Liver (tissue), 3 donors: ENCODE measurements at regions not wholly inside any gene's neighbourhood (a gene's known extent, or its start where the extent isn't known, plus 50 kb on each side); places are given as distances from the start of the nearest gene placed in this dataset.

Source experiments
- GABPA ChIP-seq, 2 donors: IDR thresholded peaks in 1 of 2; conservative IDR thresholded peaks in 1 of 2; 2 replicates each; pipeline ENCODE4 v1.6.1; 2016; ENCODE audit warnings: antibody characterized with exemption in 2 of 2, mild to moderate bottlenecking in 1 of 2, moderate library complexity in 1 of 2
- TAF1 ChIP-seq: conservative IDR thresholded peaks from 2 replicates; pipeline ENCODE4 v1.6.1; 2016; ENCODE audit warnings: antibody characterized with exemption, mild to moderate bottlenecking
- YY1 ChIP-seq: IDR thresholded peaks from 2 replicates; pipeline ENCODE4 v1.6.1; 2016; ENCODE audit warnings: antibody characterized with exemption, mild to moderate bottlenecking
- TF ChIP-seq, protein P1 (sequence below): IDR thresholded peaks from 2 replicates; pipeline ENCODE4 v1.6.1; 2016; ENCODE audit warnings: antibody characterized with exemption, mild to moderate bottlenecking
- TF ChIP-seq, protein P2 (sequence below): fragments of 150-350 bp; IDR thresholded peaks from 2 replicates; pipeline ENCODE4 v1.5.1; 2017; ENCODE audit warnings: improper control_type of control experiment, low read depth, low read length; ENCODE audit not compliant: missing input control
- TF ChIP-seq, protein P3 (sequence below): IDR thresholded peaks from 2 replicates; pipeline ENCODE4 v1.6.1; 2016; ENCODE audit warnings: antibody characterized with exemption
- TF ChIP-seq, protein P4 (sequence below): IDR thresholded peaks from 2 replicates; pipeline ENCODE4 v1.6.1; 2016; ENCODE audit warnings: antibody characterized with exemption
- donor health status: healthy.
- donor health status: healthy.

GRCh38 chr7:26093023-26093422 is 59.0 kb upstream of the NFE2L3 start:
- TF ChIP-seq, protein P1, sequence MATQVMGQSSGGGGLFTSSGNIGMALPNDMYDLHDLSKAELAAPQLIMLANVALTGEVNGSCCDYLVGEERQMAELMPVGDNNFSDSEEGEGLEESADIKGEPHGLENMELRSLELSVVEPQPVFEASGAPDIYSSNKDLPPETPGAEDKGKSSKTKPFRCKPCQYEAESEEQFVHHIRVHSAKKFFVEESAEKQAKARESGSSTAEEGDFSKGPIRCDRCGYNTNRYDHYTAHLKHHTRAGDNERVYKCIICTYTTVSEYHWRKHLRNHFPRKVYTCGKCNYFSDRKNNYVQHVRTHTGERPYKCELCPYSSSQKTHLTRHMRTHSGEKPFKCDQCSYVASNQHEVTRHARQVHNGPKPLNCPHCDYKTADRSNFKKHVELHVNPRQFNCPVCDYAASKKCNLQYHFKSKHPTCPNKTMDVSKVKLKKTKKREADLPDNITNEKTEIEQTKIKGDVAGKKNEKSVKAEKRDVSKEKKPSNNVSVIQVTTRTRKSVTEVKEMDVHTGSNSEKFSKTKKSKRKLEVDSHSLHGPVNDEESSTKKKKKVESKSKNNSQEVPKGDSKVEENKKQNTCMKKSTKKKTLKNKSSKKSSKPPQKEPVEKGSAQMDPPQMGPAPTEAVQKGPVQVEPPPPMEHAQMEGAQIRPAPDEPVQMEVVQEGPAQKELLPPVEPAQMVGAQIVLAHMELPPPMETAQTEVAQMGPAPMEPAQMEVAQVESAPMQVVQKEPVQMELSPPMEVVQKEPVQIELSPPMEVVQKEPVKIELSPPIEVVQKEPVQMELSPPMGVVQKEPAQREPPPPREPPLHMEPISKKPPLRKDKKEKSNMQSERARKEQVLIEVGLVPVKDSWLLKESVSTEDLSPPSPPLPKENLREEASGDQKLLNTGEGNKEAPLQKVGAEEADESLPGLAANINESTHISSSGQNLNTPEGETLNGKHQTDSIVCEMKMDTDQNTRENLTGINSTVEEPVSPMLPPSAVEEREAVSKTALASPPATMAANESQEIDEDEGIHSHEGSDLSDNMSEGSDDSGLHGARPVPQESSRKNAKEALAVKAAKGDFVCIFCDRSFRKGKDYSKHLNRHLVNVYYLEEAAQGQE, result no peak
- TF ChIP-seq, protein P2, sequence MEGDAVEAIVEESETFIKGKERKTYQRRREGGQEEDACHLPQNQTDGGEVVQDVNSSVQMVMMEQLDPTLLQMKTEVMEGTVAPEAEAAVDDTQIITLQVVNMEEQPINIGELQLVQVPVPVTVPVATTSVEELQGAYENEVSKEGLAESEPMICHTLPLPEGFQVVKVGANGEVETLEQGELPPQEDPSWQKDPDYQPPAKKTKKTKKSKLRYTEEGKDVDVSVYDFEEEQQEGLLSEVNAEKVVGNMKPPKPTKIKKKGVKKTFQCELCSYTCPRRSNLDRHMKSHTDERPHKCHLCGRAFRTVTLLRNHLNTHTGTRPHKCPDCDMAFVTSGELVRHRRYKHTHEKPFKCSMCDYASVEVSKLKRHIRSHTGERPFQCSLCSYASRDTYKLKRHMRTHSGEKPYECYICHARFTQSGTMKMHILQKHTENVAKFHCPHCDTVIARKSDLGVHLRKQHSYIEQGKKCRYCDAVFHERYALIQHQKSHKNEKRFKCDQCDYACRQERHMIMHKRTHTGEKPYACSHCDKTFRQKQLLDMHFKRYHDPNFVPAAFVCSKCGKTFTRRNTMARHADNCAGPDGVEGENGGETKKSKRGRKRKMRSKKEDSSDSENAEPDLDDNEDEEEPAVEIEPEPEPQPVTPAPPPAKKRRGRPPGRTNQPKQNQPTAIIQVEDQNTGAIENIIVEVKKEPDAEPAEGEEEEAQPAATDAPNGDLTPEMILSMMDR, result no peak
- no peak for TF ChIP-seq YY1
- TF ChIP-seq, protein P3, sequence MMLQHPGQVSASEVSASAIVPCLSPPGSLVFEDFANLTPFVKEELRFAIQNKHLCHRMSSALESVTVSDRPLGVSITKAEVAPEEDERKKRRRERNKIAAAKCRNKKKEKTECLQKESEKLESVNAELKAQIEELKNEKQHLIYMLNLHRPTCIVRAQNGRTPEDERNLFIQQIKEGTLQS, result no peak
- TF ChIP-seq TAF1, result no peak
- TF ChIP-seq, protein P4, sequence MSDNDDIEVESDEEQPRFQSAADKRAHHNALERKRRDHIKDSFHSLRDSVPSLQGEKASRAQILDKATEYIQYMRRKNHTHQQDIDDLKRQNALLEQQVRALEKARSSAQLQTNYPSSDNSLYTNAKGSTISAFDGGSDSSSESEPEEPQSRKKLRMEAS, result no peak
- TF ChIP-seq GABPA (IDR thresholded peaks at IDR 0.05 in 1 of 2, conservative IDR thresholded peaks at IDR 0.05 in 1 of 2), result no peak
